Large intestine (tissue), 3 donors: ENCODE measurements at regions not wholly inside any gene's neighbourhood (a gene's known extent, or its start where the extent isn't known, plus 50 kb on each side); places are given as distances from the start of the nearest gene placed in this dataset.
"Not testable (repeated sequence)": the region's sequence is repeated elsewhere in the genome, so short reads cannot be mapped to it uniquely, and the experiment has no call there.

Experiments used
- DNase-seq, 2 donors: peaks; one replicate each; pipeline versions ENCODE4 v3.0.0 to v3.0.0-alpha.2; 2013
- H3K27ac ChIP-seq: one replicate; pipeline ENCODE4 v1.5.1; 2013; ENCODE audit warnings: low read length
- H3K27me3 ChIP-seq: 2 replicates; pipeline ENCODE4 v1.6.1; 2013; ENCODE audit warnings: low read length; ENCODE audit not compliant: control insufficient read depth, insufficient read depth
- H3K36me3 ChIP-seq: 2 replicates; pipeline ENCODE4 v1.6.1; 2013; ENCODE audit warnings: low read length; ENCODE audit not compliant: control insufficient read depth, insufficient read depth
- H3K4me1 ChIP-seq: one replicate; pipeline ENCODE4 v1.6.1; 2013; ENCODE audit warnings: low read length; ENCODE audit not compliant: control insufficient read depth, insufficient read depth
- H3K4me3 ChIP-seq: one replicate; pipeline ENCODE4 v1.5.1; 2013; ENCODE audit warnings: low read length
- H3K9me3 ChIP-seq: one replicate; pipeline ENCODE4 v1.6.1; 2013; ENCODE audit warnings: mild to moderate bottlenecking, low read depth, low read length, moderate library complexity; ENCODE audit not compliant: control insufficient read depth
- WGBS: methylation state at CpG from one replicate; pipeline ENCODE4 v1.1.5; 2013; ENCODE audit warnings: low lambda C conversion rate; ENCODE audit not compliant: insufficient coverage; 5-methylcytosine and 5-hydroxymethylcytosine counted together

DNA sequence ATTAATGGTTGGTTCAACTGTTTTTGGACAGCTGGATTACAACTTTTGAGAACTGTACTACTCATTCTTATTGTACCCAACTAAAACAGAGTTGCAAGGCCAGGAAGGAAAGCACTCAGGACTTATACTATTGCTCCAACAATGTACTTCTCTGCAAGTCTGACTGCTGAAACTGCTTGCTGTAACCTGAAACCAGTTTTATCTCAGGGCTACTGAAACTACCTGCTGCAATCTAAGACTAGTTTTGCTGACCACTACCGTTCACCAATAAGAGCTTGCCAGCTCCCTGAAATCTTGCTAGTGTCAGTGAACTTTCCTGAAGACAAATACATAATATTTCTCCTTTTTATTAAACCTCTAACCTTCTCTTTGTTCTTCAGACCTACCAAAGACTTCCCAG lies 157.3 kb downstream of the CDCA7 start:
- Histone ChIP-seq H3K27me3 (no peaks in the 10 kb centered on the region), H3K36me3 (no peaks in the 10 kb centered on the region), H3K9me3 (no peaks in the 10 kb centered on the region), H3K4me1 (no peaks in the 10 kb centered on the region), H3K27ac (no peak overlapping the region), H3K4me3 (no peak overlapping the region)
- no peak for DNase-seq
- no CpG with 5 or more reads among the region's 1 CpG for WGBS

DNA sequence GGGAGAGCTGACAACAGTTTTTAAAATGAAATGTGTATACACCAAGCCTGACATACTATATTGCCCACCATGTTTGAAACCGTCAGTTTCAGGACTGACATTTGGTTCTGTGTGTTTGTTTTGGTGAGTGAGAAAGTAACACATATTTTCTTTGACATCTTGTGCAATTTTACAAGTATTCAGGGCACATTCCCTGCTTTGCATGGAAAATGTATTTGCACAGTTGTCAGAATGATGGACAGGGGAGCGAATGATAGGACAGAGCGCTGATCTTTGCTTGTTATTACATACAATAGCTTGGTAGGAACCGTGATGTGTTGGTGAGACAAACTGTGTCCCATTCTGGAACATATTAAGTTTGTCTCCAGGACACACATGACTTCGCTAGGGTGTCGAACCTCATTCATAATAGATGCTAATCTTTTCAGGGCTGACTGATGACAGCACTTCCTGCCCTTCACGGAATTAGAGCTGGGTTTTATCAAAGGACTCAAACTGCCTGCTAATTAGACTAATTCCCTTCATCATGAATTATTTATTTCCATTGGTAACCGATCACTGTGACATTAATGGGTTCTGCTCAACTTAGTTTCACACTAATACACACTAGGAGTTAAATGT lies 158.5 kb downstream of the CDCA7 start:
- H3K4me3 ChIP-seq: no peak overlapping the region
- H3K36me3 ChIP-seq: no peaks in the 10 kb centered on the region
- no peaks in the 10 kb centered on the region for H3K9me3 ChIP-seq
- 100% methylated on average over 1 of the region's 8 CpGs for WGBS
- H3K27ac ChIP-seq: no peak overlapping the region
- H3K27me3 ChIP-seq: no peaks in the 10 kb centered on the region
- H3K4me1 ChIP-seq: no peaks in the 10 kb centered on the region
- DNase-seq: no peak

- WGBS: no CpG with 5 or more reads among the region's 2 CpGs
- Histone ChIP-seq H3K4me1 (no peaks in the 10 kb centered on the region), H3K36me3 (no peaks in the 10 kb centered on the region), H3K9me3 (no peaks in the 10 kb centered on the region), H3K4me3 (no peak overlapping the region), H3K27me3 (no peaks in the 10 kb centered on the region), H3K27ac (no peak overlapping the region)
- no peak for DNase-seq
These were observed 166.2 kb downstream of the CDCA7 start for GRCh38 chr2:173520918-173521317.

DNA sequence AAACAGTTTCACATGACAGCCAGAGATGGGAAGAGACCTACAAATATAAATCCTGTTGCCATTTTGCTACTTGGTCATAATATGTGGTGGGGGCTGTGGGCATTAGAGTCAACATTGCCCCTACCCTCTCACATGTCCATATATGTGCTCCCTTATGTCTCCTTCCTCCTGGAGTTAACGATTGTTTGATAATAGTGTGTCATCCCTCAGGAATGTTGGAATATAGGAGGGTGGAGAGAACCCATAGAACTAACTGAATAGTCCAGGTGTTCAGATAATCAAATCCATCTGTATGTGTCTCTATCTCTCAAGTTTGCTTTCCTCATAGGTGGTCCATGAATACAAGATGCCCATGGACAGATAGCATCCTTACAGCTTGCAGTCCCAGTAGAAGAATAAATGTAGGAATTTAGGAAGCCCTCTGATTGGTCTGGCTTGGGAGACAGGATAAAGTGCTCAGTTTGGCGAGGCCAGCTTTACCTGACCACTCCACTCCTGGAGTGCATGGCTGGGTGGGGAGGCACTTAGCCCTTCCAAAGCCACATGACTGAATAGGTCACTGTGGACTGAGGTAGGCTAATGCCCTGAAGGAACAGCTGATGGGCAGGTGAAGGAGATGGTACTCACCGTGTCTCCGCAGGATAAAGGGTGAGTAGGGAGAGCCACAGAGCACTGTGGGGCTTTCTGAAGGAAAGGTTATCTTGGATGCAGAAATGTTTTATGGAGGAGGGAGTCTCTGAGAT lies 166.9 kb downstream of the CDCA7 start:
- Histone ChIP-seq H3K9me3 (no peaks in the 10 kb centered on the region), H3K27ac (no peak overlapping the region), H3K27me3 (no peaks in the 10 kb centered on the region), H3K4me3 (no peak overlapping the region), H3K4me1 (no peaks in the 10 kb centered on the region), H3K36me3 (no peaks in the 10 kb centered on the region)
- WGBS: 92% methylated on average over 2 of the region's 4 CpGs
- DNase-seq: no peak

GRCh38 chr2:173523497-173523896 lies 168.8 kb downstream of the CDCA7 start:
- no peaks in the 10 kb centered on the region for H3K4me1 ChIP-seq
- no peaks in the 10 kb centered on the region for H3K9me3 ChIP-seq
- no CpG with 5 or more reads among the region's 4 CpGs for WGBS
- no peak for DNase-seq
- no peaks in the 10 kb centered on the region for H3K27me3 ChIP-seq
- H3K27ac ChIP-seq: no peak overlapping the region
- H3K4me3 ChIP-seq: no peak overlapping the region
- H3K36me3 ChIP-seq: no peaks in the 10 kb centered on the region

GRCh38 chr2:173524256-173524955 lies 169.7 kb downstream of the CDCA7 start:
- H3K27ac ChIP-seq: no peak overlapping the region
- H3K4me3 ChIP-seq: no peak overlapping the region
- H3K27me3 ChIP-seq: no peaks in the 10 kb centered on the region
- no peaks in the 10 kb centered on the region for H3K4me1 ChIP-seq
- WGBS: 80% methylated on average over 1 of the region's 7 CpGs
- no peak for DNase-seq
- no peaks in the 10 kb centered on the region for H3K36me3 ChIP-seq
- no peaks in the 10 kb centered on the region for H3K9me3 ChIP-seq

- H3K27me3 ChIP-seq, H3K4me3 ChIP-seq, H3K27ac ChIP-seq, H3K4me1 ChIP-seq, DNase-seq, H3K36me3 ChIP-seq, H3K9me3 ChIP-seq: not testable (repeated sequence)
- 75% methylated on average over 2 of the region's 32 CpGs for WGBS
These were observed 178.3 kb downstream of the CDCA7 start for GRCh38 chr2:173532732-173533531.

GRCh38 chr2:173537694-173538093 lies 183.0 kb downstream of the CDCA7 start:
- no peaks in the 10 kb centered on the region for H3K27me3 ChIP-seq
- H3K36me3 ChIP-seq: no peaks in the 10 kb centered on the region
- no peak overlapping the region for H3K27ac ChIP-seq
- no peaks in the 10 kb centered on the region for H3K9me3 ChIP-seq
- DNase-seq: no peak
- WGBS: no CpG with 5 or more reads among the region's 2 CpGs
- H3K4me3 ChIP-seq: no peak overlapping the region
- H3K4me1 ChIP-seq: no peaks in the 10 kb centered on the region

GRCh38 chr2:173539615-173540014 lies 184.9 kb downstream of the CDCA7 start:
- no peak for DNase-seq
- Histone ChIP-seq H3K27ac (no peak overlapping the region), H3K36me3 (no peaks in the 10 kb centered on the region), H3K4me1 (peaks cover 4% of the 10 kb centered on the region), H3K4me3 (no peak overlapping the region), H3K27me3 (no peaks in the 10 kb centered on the region), H3K9me3 (no peaks in the 10 kb centered on the region)
- no CpG with 5 or more reads among the region's 2 CpGs for WGBS

DNA sequence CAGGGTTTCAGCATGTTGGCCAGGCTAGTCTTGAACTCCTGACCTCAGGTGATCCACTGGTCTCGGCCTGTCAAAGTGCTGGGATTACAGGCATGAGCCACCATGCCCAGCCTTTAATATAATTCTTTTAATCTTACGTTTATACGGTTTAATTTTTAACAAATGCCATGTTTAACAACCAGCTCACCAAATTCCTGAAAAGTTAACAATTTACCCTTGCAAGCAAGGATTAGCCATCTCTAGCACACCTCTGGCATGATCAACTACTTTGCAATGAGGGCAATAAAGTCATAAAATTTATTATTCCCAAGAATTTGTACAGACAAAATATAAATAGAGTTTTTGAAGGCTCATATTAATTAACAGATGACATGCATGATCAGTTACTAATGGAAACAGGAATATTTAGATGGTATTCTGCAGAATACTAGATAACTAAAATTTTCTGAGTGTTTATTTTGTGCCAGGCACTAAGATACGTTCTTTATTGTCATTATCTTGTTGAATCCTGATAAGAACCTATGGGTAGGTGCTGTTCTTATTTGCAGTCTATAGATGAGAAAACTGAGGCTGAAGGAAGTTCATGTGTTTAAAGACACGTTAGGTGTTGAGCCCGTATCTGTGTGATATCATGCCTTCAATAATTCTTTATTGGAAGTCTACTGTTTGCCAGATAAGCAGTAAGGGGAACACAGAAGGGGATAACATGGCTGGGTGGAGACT lies 190.1 kb downstream of the CDCA7 start:
- Histone ChIP-seq H3K9me3 (no peaks in the 10 kb centered on the region), H3K4me1 (peaks cover 15% of the 10 kb centered on the region), H3K27me3 (no peaks in the 10 kb centered on the region), H3K36me3 (no peaks in the 10 kb centered on the region), H3K4me3 (no peak overlapping the region), H3K27ac (peak overlapping the region; percentile 49)
- peak; percentile 57 to 85 for DNase-seq
- WGBS: no CpG with 5 or more reads among the region's 6 CpGs
